ENCODE measurements at regions not wholly inside any gene's neighbourhood (a gene's known extent, or its start where the extent isn't known, plus 50 kb on each side); places are given as distances from the start of the nearest gene placed in this dataset.

GRCh38 chr18:69158944-69159343, 241.7 kb upstream of the DOK6 start (continued):
- TF ChIP-seq ZBTB33 (IDR thresholded peaks at IDR 0.05) (no peak), YY1 (IDR thresholded peaks at IDR 0.05) (no peak), MAX (IDR thresholded peaks at IDR 0.05) (no peak), CTCF (IDR thresholded peaks at IDR 0.05; ENCODE audit: low read depth, low read length, missing input control) (no peak)

- no peaks in the 10 kb centered on the region for H3K36me3 ChIP-seq (ENCODE audit: control insufficient read depth in 4 of 4, insufficient read depth in 3 of 4, low read depth in 1 of 4, low read length in 3 of 4)
- H3K4me3 ChIP-seq (ENCODE audit: low read depth in 1 of 3, low read length in 3 of 3), result no peak overlapping the region
- TF ChIP-seq RXRA (IDR thresholded peaks at IDR 0.05), result no peak
- no peak for TF ChIP-seq ZBTB33 (IDR thresholded peaks at IDR 0.05)
- no peak for TF ChIP-seq FOXA1 (IDR thresholded peaks at IDR 0.05)
- TF ChIP-seq ATF3 (IDR thresholded peaks at IDR 0.05), result no peak
- no peak for TF ChIP-seq CTCF (IDR thresholded peaks at IDR 0.05; ENCODE audit: low read depth, low read length, missing input control)
- no peak for TF ChIP-seq MAX (IDR thresholded peaks at IDR 0.05)
- TF ChIP-seq NR2F2 (IDR thresholded peaks at IDR 0.05), result no peak
- TF ChIP-seq TAF1 (conservative IDR thresholded peaks at IDR 0.05), result no peak
- TF ChIP-seq EGR1 (IDR thresholded peaks at IDR 0.05; ENCODE audit: low read depth in 2 of 2), result no peak
- 58% methylated on average over 9 of the region's 9 CpGs for WGBS
- H3K27me3 ChIP-seq (ENCODE audit: control insufficient read depth in 4 of 4, insufficient read depth in 4 of 4, low read length in 3 of 4), result no peaks in the 10 kb centered on the region
- H3K9ac ChIP-seq (ENCODE audit: low read depth in 1 of 2, low read length in 2 of 2), result no peak overlapping the region
- H3K4me1 ChIP-seq (ENCODE audit: control insufficient read depth in 4 of 4, insufficient read depth in 4 of 4, low read length in 3 of 4), result no peaks in the 10 kb centered on the region
- no peak for DNase-seq (ENCODE audit: low spot score)
- no peaks in the 10 kb centered on the region for H3K9me3 ChIP-seq (ENCODE audit: control insufficient read depth in 4 of 4, low read length in 3 of 4)
- H3K27ac ChIP-seq (ENCODE audit: low read depth in 1 of 2, low read length in 2 of 2), result no peak overlapping the region
These were observed 239.2 kb upstream of the DOK6 start for GRCh38 chr18:69161383-69162028.
